HT-29 (cell line): ENCODE measurements at regions not wholly inside any gene's neighbourhood (a gene's known extent, or its start where the extent isn't known, plus 50 kb on each side); places are given as distances from the start of the nearest gene placed in this dataset.
A peak's percentile ranks its signal among the peaks of the same experiment; 100 is the strongest.
"Not testable (repeated sequence)": the region's sequence is repeated elsewhere in the genome, so short reads cannot be mapped to it uniquely, and the experiment has no call there.

Experiments
- DNase-seq: peaks from one replicate; pipeline ENCODE4 v3.0.0-alpha.2; 2015; ENCODE audit warnings: low spot score

- no peak for DNase-seq
Observed at GRCh38 chr9:712643-713042, 128.9 kb upstream of the DMRT1 start.

GRCh38 chr9:713091-713490 is 128.4 kb upstream of the DMRT1 start:
- DNase-seq: no peak

- DNase-seq: no peak
Observed at GRCh38 chr9:714675-715074, 126.8 kb upstream of the DMRT1 start.

GRCh38 chr9:715300-715699 is 126.2 kb upstream of the DMRT1 start:
- DNase-seq: no peak

- no peak for DNase-seq
Observed at GRCh38 chr9:715743-716400, 125.6 kb upstream of the DMRT1 start.

- no peak for DNase-seq
Observed at GRCh38 chr9:717722-718121, 123.8 kb upstream of the DMRT1 start.

GRCh38 chr9:720239-720881 is 121.1 kb upstream of the DMRT1 start:
- no peak for DNase-seq

GRCh38 chr9:722388-722980 is 119.0 kb upstream of the DMRT1 start:
- DNase-seq: no peak

- DNase-seq: not testable (repeated sequence)
Observed at GRCh38 chr9:724461-724860, 117.0 kb upstream of the DMRT1 start.

- no peak for DNase-seq
Observed at GRCh38 chr9:726005-726404, 115.5 kb upstream of the DMRT1 start.

GRCh38 chr9:727767-728166 is 113.7 kb upstream of the DMRT1 start:
- peak; percentile 29 for DNase-seq

- DNase-seq: no peak
Observed at GRCh38 chr9:728535-728934, 113.0 kb upstream of the DMRT1 start.

- DNase-seq: no peak
Observed at GRCh38 chr9:731474-731873, 110.0 kb upstream of the DMRT1 start.

- DNase-seq: peak; percentile 38
Observed at GRCh38 chr9:734831-735511, 106.5 kb upstream of the DMRT1 start.

GRCh38 chr9:737400-738120 is 103.9 kb upstream of the DMRT1 start:
- DNase-seq: no peak

GRCh38 chr9:738209-738915 is 103.1 kb upstream of the DMRT1 start:
- DNase-seq: peak; percentile 61

GRCh38 chr9:739362-739761 is 102.1 kb upstream of the DMRT1 start:
- no peak for DNase-seq

GRCh38 chr9:740221-740620 is 101.3 kb upstream of the DMRT1 start:
- DNase-seq: no peak

- no peak for DNase-seq
Observed at GRCh38 chr9:742104-742503, 99.4 kb upstream of the DMRT1 start.

GRCh38 chr9:742914-743589 is 98.4 kb upstream of the DMRT1 start:
- no peak for DNase-seq
